ENCODE measurements at regions not wholly inside any gene's neighbourhood (a gene's known extent, or its start where the extent isn't known, plus 50 kb on each side); places are given as distances from the start of the nearest gene placed in this dataset.
A peak's percentile ranks its signal among the peaks of the same experiment; 100 is the strongest.

- Histone ChIP-seq H3K4me1 (ENCODE audit: insufficient read depth, low read length) (no peaks in the 10 kb centered on the region), H3K27me3 (ENCODE audit: insufficient read depth, low read length) (no peaks in the 10 kb centered on the region), H3K9me3 (ENCODE audit: insufficient read depth, low read depth, low read length) (no peaks in the 10 kb centered on the region), H3K27ac (ENCODE audit: low read depth, low read length) (no peak overlapping the region), H3K4me2 (ENCODE audit: low read length) (no peak overlapping the region), H2AFZ (ENCODE audit: low read depth, low read length) (no peak overlapping the region), H3K4me3 (ENCODE audit: insufficient read depth, low read depth, low read length) (no peak overlapping the region), H3K9ac (ENCODE audit: low read length) (no peak overlapping the region), H3K36me3 (ENCODE audit: insufficient read depth, low read length) (no peaks in the 10 kb centered on the region), H3K79me2 (ENCODE audit: insufficient read depth, low read length) (no peaks in the 10 kb centered on the region), H4K20me1 (ENCODE audit: insufficient read depth, low read length) (no peaks in the 10 kb centered on the region)
- no peak for TF ChIP-seq EZH2 (IDR thresholded peaks at IDR 0.05; ENCODE audit: insufficient read depth, low read length)
- TF ChIP-seq, protein P1, sequence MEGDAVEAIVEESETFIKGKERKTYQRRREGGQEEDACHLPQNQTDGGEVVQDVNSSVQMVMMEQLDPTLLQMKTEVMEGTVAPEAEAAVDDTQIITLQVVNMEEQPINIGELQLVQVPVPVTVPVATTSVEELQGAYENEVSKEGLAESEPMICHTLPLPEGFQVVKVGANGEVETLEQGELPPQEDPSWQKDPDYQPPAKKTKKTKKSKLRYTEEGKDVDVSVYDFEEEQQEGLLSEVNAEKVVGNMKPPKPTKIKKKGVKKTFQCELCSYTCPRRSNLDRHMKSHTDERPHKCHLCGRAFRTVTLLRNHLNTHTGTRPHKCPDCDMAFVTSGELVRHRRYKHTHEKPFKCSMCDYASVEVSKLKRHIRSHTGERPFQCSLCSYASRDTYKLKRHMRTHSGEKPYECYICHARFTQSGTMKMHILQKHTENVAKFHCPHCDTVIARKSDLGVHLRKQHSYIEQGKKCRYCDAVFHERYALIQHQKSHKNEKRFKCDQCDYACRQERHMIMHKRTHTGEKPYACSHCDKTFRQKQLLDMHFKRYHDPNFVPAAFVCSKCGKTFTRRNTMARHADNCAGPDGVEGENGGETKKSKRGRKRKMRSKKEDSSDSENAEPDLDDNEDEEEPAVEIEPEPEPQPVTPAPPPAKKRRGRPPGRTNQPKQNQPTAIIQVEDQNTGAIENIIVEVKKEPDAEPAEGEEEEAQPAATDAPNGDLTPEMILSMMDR (IDR thresholded peaks at IDR 0.05; ENCODE audit: insufficient read depth, low read depth, low read length): no peak
- Mint-ChIP-seq H3K27me3 (ENCODE audit: low read depth, unreplicated experiment) (no peaks in the 10 kb centered on the region), H3K4me3 (ENCODE audit: unreplicated experiment) (no peak overlapping the region), H3K27ac (ENCODE audit: unreplicated experiment) (peak overlapping the region; percentile 94), H3K9me3 (ENCODE audit: unreplicated experiment) (no peaks in the 10 kb centered on the region), H3K36me3 (ENCODE audit: low read depth, unreplicated experiment) (no peaks in the 10 kb centered on the region), H3K4me1 (ENCODE audit: low read depth, unreplicated experiment) (peaks cover 27% of the 10 kb centered on the region)
- DNase-seq (ENCODE audit: low read depth): no peak
- FAIRE-seq: no peak
These were observed 727.8 kb upstream of the ADAMTS5 start for GRCh38 chr21:27694667-27695066.

GRCh38 chr21:27693376-27693775, 726.5 kb upstream of the ADAMTS5 start:
- Histone ChIP-seq H3K4me3 (ENCODE audit: insufficient read depth, low read depth, low read length) (no peak overlapping the region), H3K4me1 (ENCODE audit: insufficient read depth, low read length) (no peaks in the 10 kb centered on the region), H3K27me3 (ENCODE audit: insufficient read depth, low read length) (no peaks in the 10 kb centered on the region), H3K4me2 (ENCODE audit: low read length) (no peak overlapping the region), H3K79me2 (ENCODE audit: insufficient read depth, low read length) (no peaks in the 10 kb centered on the region), H3K9ac (ENCODE audit: low read length) (no peak overlapping the region), H2AFZ (ENCODE audit: low read depth, low read length) (no peak overlapping the region), H3K36me3 (ENCODE audit: insufficient read depth, low read length) (no peaks in the 10 kb centered on the region), H3K27ac (ENCODE audit: low read depth, low read length) (peak overlapping the region; percentile 8), H3K9me3 (ENCODE audit: insufficient read depth, low read depth, low read length) (no peaks in the 10 kb centered on the region), H4K20me1 (ENCODE audit: insufficient read depth, low read length) (no peaks in the 10 kb centered on the region)
- Mint-ChIP-seq H3K36me3 (ENCODE audit: low read depth, unreplicated experiment) (no peaks in the 10 kb centered on the region), H3K27me3 (ENCODE audit: low read depth, unreplicated experiment) (no peaks in the 10 kb centered on the region), H3K4me1 (ENCODE audit: low read depth, unreplicated experiment) (peaks cover 26% of the 10 kb centered on the region), H3K9me3 (ENCODE audit: unreplicated experiment) (no peaks in the 10 kb centered on the region), H3K4me3 (ENCODE audit: unreplicated experiment) (no peak overlapping the region), H3K27ac (ENCODE audit: unreplicated experiment) (peak overlapping the region; percentile 100)
- no peak for FAIRE-seq
- peak; percentile 16 for DNase-seq (ENCODE audit: low read depth)
- TF ChIP-seq EZH2 (IDR thresholded peaks at IDR 0.05; ENCODE audit: insufficient read depth, low read length): no peak
- TF ChIP-seq, protein P1 (IDR thresholded peaks at IDR 0.05; ENCODE audit: insufficient read depth, low read depth, low read length): no peak

DNA sequence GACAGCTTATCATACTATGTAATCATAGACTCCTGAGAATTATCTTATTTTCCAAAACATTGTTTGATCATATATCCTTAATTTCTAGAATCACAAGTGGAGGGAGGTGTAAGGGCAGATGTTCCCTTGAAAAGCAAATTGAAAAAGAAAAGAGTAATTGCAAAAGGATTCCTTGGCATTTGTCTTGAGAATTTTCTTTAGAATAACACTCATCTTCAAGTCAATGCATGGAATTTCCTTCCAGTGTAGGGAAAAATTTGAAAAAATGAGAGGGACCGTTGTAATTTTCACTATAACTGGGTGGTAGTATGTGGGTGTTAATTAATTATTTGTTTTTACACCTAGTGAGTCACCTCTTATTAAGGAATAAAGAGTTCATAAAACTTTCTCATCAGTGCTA, 724.6 kb upstream of the ADAMTS5 start:
- Mint-ChIP-seq H3K36me3 (ENCODE audit: low read depth, unreplicated experiment) (no peaks in the 10 kb centered on the region), H3K4me1 (ENCODE audit: low read depth, unreplicated experiment) (peaks cover 26% of the 10 kb centered on the region), H3K27me3 (ENCODE audit: low read depth, unreplicated experiment) (no peaks in the 10 kb centered on the region), H3K9me3 (ENCODE audit: unreplicated experiment) (no peaks in the 10 kb centered on the region), H3K4me3 (ENCODE audit: unreplicated experiment) (no peak overlapping the region), H3K27ac (ENCODE audit: unreplicated experiment) (peak overlapping the region; percentile 41)
- Histone ChIP-seq H3K9ac (ENCODE audit: low read length) (no peak overlapping the region), H3K36me3 (ENCODE audit: insufficient read depth, low read length) (no peaks in the 10 kb centered on the region), H4K20me1 (ENCODE audit: insufficient read depth, low read length) (no peaks in the 10 kb centered on the region), H2AFZ (ENCODE audit: low read depth, low read length) (no peak overlapping the region), H3K79me2 (ENCODE audit: insufficient read depth, low read length) (no peaks in the 10 kb centered on the region), H3K4me3 (ENCODE audit: insufficient read depth, low read depth, low read length) (no peak overlapping the region), H3K4me1 (ENCODE audit: insufficient read depth, low read length) (no peaks in the 10 kb centered on the region), H3K27me3 (ENCODE audit: insufficient read depth, low read length) (no peaks in the 10 kb centered on the region), H3K27ac (ENCODE audit: low read depth, low read length) (no peak overlapping the region), H3K4me2 (ENCODE audit: low read length) (no peak overlapping the region), H3K9me3 (ENCODE audit: insufficient read depth, low read depth, low read length) (no peaks in the 10 kb centered on the region)
- no peak for FAIRE-seq
- TF ChIP-seq EZH2 (IDR thresholded peaks at IDR 0.05; ENCODE audit: insufficient read depth, low read length): no peak
- TF ChIP-seq, protein P1 (IDR thresholded peaks at IDR 0.05; ENCODE audit: insufficient read depth, low read depth, low read length): no peak
- no peak for DNase-seq (ENCODE audit: low read depth)
